ENCODE measurements at regions not wholly inside any gene's neighbourhood (a gene's known extent, or its start where the extent isn't known, plus 50 kb on each side); places are given as distances from the start of the nearest gene placed in this dataset.

GRCh38 chr15:94023531-94023930, 207.8 kb upstream of the MCTP2 start:
- Histone ChIP-seq H3K4me1 (ENCODE audit: control insufficient read depth, insufficient read depth, low read length) (no peaks in the 10 kb centered on the region), H3K27me3 (ENCODE audit: control insufficient read depth, insufficient read depth, low read length) (no peaks in the 10 kb centered on the region), H3K4me3 (ENCODE audit: low read length) (no peak overlapping the region), H3K9me3 (ENCODE audit: control insufficient read depth, low read length) (no peaks in the 10 kb centered on the region), H3K36me3 (ENCODE audit: control insufficient read depth, insufficient read depth, low read length) (no peaks in the 10 kb centered on the region), H3K9ac (ENCODE audit: low read length) (no peak overlapping the region)

- no peak overlapping the region for H3K9ac ChIP-seq (ENCODE audit: low read length)
- H3K4me3 ChIP-seq (ENCODE audit: low read length): no peak overlapping the region
- H3K9me3 ChIP-seq (ENCODE audit: control insufficient read depth, low read length): no peaks in the 10 kb centered on the region
- H3K36me3 ChIP-seq (ENCODE audit: control insufficient read depth, insufficient read depth, low read length): no peaks in the 10 kb centered on the region
- no peaks in the 10 kb centered on the region for H3K27me3 ChIP-seq (ENCODE audit: control insufficient read depth, insufficient read depth, low read length)
- H3K4me1 ChIP-seq (ENCODE audit: control insufficient read depth, insufficient read depth, low read length): no peaks in the 10 kb centered on the region
Observed at GRCh38 chr15:94021621-94022320, 209.6 kb upstream of the MCTP2 start.

GRCh38 chr15:94019062-94019461, 212.3 kb upstream of the MCTP2 start:
- Histone ChIP-seq H3K4me1 (ENCODE audit: control insufficient read depth, insufficient read depth, low read length) (no peaks in the 10 kb centered on the region), H3K36me3 (ENCODE audit: control insufficient read depth, insufficient read depth, low read length) (no peaks in the 10 kb centered on the region), H3K4me3 (ENCODE audit: low read length) (no peak overlapping the region), H3K27me3 (ENCODE audit: control insufficient read depth, insufficient read depth, low read length) (no peaks in the 10 kb centered on the region), H3K9ac (ENCODE audit: low read length) (no peak overlapping the region), H3K9me3 (ENCODE audit: control insufficient read depth, low read length) (no peaks in the 10 kb centered on the region)

GRCh38 chr15:94015324-94015723, 216.0 kb upstream of the MCTP2 start:
- Histone ChIP-seq H3K9ac (ENCODE audit: low read length) (no peak overlapping the region), H3K9me3 (ENCODE audit: control insufficient read depth, low read length) (no peaks in the 10 kb centered on the region), H3K36me3 (ENCODE audit: control insufficient read depth, insufficient read depth, low read length) (no peaks in the 10 kb centered on the region), H3K27me3 (ENCODE audit: control insufficient read depth, insufficient read depth, low read length) (no peaks in the 10 kb centered on the region), H3K4me3 (ENCODE audit: low read length) (no peak overlapping the region), H3K4me1 (ENCODE audit: control insufficient read depth, insufficient read depth, low read length) (no peaks in the 10 kb centered on the region)

GRCh38 chr15:94008104-94009074, 223.0 kb upstream of the MCTP2 start:
- Histone ChIP-seq H3K4me3 (ENCODE audit: low read length) (no peak overlapping the region), H3K27me3 (ENCODE audit: control insufficient read depth, insufficient read depth, low read length) (no peaks in the 10 kb centered on the region), H3K9me3 (ENCODE audit: control insufficient read depth, low read length) (no peaks in the 10 kb centered on the region), H3K9ac (ENCODE audit: low read length) (no peak overlapping the region), H3K4me1 (ENCODE audit: control insufficient read depth, insufficient read depth, low read length) (no peaks in the 10 kb centered on the region), H3K36me3 (ENCODE audit: control insufficient read depth, insufficient read depth, low read length) (no peaks in the 10 kb centered on the region)

- Histone ChIP-seq H3K36me3 (ENCODE audit: control insufficient read depth, insufficient read depth, low read length) (no peaks in the 10 kb centered on the region), H3K4me3 (ENCODE audit: low read length) (no peak overlapping the region), H3K9ac (ENCODE audit: low read length) (no peak overlapping the region), H3K27me3 (ENCODE audit: control insufficient read depth, insufficient read depth, low read length) (peaks cover 18% of the 10 kb centered on the region), H3K4me1 (ENCODE audit: control insufficient read depth, insufficient read depth, low read length) (no peaks in the 10 kb centered on the region), H3K9me3 (ENCODE audit: control insufficient read depth, low read length) (no peaks in the 10 kb centered on the region)
Observed at GRCh38 chr15:94004697-94005096, 226.7 kb upstream of the MCTP2 start.

- peaks cover 33% of the 10 kb centered on the region for H3K27me3 ChIP-seq (ENCODE audit: control insufficient read depth, insufficient read depth, low read length)
- no peak overlapping the region for H3K4me3 ChIP-seq (ENCODE audit: low read length)
Observed at GRCh38 chr15:94002041-94002440, 229.3 kb upstream of the MCTP2 start.

GRCh38 chr15:94001255-94001801, 230.0 kb upstream of the MCTP2 start:
- H3K4me1 ChIP-seq (ENCODE audit: control insufficient read depth, insufficient read depth, low read length): no peaks in the 10 kb centered on the region
- H3K9ac ChIP-seq (ENCODE audit: low read length): no peak overlapping the region
- H3K27me3 ChIP-seq (ENCODE audit: control insufficient read depth, insufficient read depth, low read length): peaks cover 38% of the 10 kb centered on the region
- H3K4me3 ChIP-seq (ENCODE audit: low read length): no peak overlapping the region
- H3K36me3 ChIP-seq (ENCODE audit: control insufficient read depth, insufficient read depth, low read length): no peaks in the 10 kb centered on the region
- H3K9me3 ChIP-seq (ENCODE audit: control insufficient read depth, low read length): no peaks in the 10 kb centered on the region

More at GRCh38 chr15:94002041-94002440, 229.3 kb upstream of the MCTP2 start:
- Histone ChIP-seq H3K9me3 (ENCODE audit: control insufficient read depth, low read length) (no peaks in the 10 kb centered on the region), H3K4me1 (ENCODE audit: control insufficient read depth, insufficient read depth, low read length) (no peaks in the 10 kb centered on the region), H3K36me3 (ENCODE audit: control insufficient read depth, insufficient read depth, low read length) (no peaks in the 10 kb centered on the region), H3K9ac (ENCODE audit: low read length) (no peak overlapping the region)

GRCh38 chr15:94000606-94001005, 230.8 kb upstream of the MCTP2 start:
- Histone ChIP-seq H3K4me3 (ENCODE audit: low read length) (no peak overlapping the region), H3K36me3 (ENCODE audit: control insufficient read depth, insufficient read depth, low read length) (no peaks in the 10 kb centered on the region), H3K9me3 (ENCODE audit: control insufficient read depth, low read length) (no peaks in the 10 kb centered on the region), H3K27me3 (ENCODE audit: control insufficient read depth, insufficient read depth, low read length) (peaks cover 41% of the 10 kb centered on the region), H3K4me1 (ENCODE audit: control insufficient read depth, insufficient read depth, low read length) (no peaks in the 10 kb centered on the region), H3K9ac (ENCODE audit: low read length) (no peak overlapping the region)

- H3K9me3 ChIP-seq (ENCODE audit: control insufficient read depth, low read length): no peaks in the 10 kb centered on the region
- no peaks in the 10 kb centered on the region for H3K36me3 ChIP-seq (ENCODE audit: control insufficient read depth, insufficient read depth, low read length)
- peaks cover 64% of the 10 kb centered on the region for H3K27me3 ChIP-seq (ENCODE audit: control insufficient read depth, insufficient read depth, low read length)
- H3K9ac ChIP-seq (ENCODE audit: low read length): no peak overlapping the region
- no peaks in the 10 kb centered on the region for H3K4me1 ChIP-seq (ENCODE audit: control insufficient read depth, insufficient read depth, low read length)
- no peak overlapping the region for H3K4me3 ChIP-seq (ENCODE audit: low read length)
Observed at GRCh38 chr15:93997071-93997658, 234.2 kb upstream of the MCTP2 start.

- no peaks in the 10 kb centered on the region for H3K36me3 ChIP-seq (ENCODE audit: control insufficient read depth, insufficient read depth, low read length)
- H3K4me3 ChIP-seq (ENCODE audit: low read length): no peak overlapping the region
- peaks cover 38% of the 10 kb centered on the region for H3K27me3 ChIP-seq (ENCODE audit: control insufficient read depth, insufficient read depth, low read length)
- no peaks in the 10 kb centered on the region for H3K4me1 ChIP-seq (ENCODE audit: control insufficient read depth, insufficient read depth, low read length)
- H3K9me3 ChIP-seq (ENCODE audit: control insufficient read depth, low read length): no peaks in the 10 kb centered on the region
- no peak overlapping the region for H3K9ac ChIP-seq (ENCODE audit: low read length)
Observed at GRCh38 chr15:93989440-93989998, 241.8 kb upstream of the MCTP2 start.

Measured in mucosa of stomach (tissue), 1 donor.